ENCODE measurements at regions not wholly inside any gene's neighbourhood (a gene's known extent, or its start where the extent isn't known, plus 50 kb on each side); places are given as distances from the start of the nearest gene placed in this dataset.
A peak's percentile ranks its signal among the peaks of the same experiment; 100 is the strongest.

DNA sequence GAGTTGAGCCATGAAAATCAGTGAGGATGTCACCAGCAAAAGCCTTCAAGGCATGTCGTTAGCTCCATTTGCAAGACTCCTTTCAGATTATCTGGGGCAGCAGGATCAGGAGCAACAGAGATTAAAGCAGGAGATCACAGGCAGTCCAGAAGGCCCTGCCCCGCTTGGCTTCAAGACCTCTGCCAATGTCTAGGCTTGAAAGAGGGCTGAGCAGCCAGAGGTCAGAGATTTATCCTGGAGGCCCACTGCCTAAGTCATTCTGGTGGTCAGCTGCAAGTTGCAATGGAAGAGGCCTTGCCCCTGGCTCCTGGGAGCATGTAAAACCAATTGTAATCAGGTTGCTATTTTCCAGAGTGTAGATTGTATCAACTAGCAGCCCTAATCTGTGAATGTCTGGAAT lies 416.5 kb downstream of the BCL11A start:
- no peaks in the 10 kb centered on the region for H3K36me3 ChIP-seq
- no peak for DNase-seq
- TF ChIP-seq POLR2A (IDR thresholded peaks at IDR 0.05): no peak
- TF ChIP-seq, protein P1, sequence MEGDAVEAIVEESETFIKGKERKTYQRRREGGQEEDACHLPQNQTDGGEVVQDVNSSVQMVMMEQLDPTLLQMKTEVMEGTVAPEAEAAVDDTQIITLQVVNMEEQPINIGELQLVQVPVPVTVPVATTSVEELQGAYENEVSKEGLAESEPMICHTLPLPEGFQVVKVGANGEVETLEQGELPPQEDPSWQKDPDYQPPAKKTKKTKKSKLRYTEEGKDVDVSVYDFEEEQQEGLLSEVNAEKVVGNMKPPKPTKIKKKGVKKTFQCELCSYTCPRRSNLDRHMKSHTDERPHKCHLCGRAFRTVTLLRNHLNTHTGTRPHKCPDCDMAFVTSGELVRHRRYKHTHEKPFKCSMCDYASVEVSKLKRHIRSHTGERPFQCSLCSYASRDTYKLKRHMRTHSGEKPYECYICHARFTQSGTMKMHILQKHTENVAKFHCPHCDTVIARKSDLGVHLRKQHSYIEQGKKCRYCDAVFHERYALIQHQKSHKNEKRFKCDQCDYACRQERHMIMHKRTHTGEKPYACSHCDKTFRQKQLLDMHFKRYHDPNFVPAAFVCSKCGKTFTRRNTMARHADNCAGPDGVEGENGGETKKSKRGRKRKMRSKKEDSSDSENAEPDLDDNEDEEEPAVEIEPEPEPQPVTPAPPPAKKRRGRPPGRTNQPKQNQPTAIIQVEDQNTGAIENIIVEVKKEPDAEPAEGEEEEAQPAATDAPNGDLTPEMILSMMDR (IDR thresholded peaks at IDR 0.05): no peak

DNA sequence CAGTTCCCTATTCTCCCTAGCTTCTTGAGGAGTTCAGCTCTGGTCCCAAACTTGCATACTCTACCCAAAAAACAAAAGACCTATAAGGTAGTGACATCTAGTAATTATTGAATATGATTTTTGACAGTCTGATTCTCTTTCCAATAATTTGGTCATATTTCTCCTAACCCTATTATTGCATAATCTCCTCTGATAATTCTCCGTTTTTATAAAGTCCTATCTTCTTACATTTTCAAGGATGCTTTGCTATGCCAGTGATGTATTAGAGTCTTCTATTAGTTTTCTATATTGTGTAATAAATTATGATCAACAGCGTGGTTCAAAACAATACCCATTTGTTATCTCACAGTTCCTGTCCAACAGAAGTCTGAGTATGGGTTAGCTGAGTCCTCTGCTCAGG lies 426.3 kb downstream of the BCL11A start:
- Histone ChIP-seq H3K4me3 (no peak overlapping the region), H3K9me3 (no peaks in the 10 kb centered on the region), H3K36me3 (no peaks in the 10 kb centered on the region), H3K4me1 (no peaks in the 10 kb centered on the region), H3K27me3 (no peaks in the 10 kb centered on the region), H3K27ac (no peak overlapping the region)
- TF ChIP-seq, protein P1 (IDR thresholded peaks at IDR 0.05): no peak
- TF ChIP-seq POLR2A (IDR thresholded peaks at IDR 0.05): no peak
- DNase-seq: no peak

More for the DNA sequence above, 416.5 kb downstream of the BCL11A start:
- H3K27ac ChIP-seq: no peak overlapping the region
- H3K9me3 ChIP-seq: peaks cover 0 to 7% (median 0%) of the 10 kb centered on the region in 4 donors
- H3K4me3 ChIP-seq: no peak overlapping the region
- no peaks in the 10 kb centered on the region for H3K4me1 ChIP-seq
- H3K27me3 ChIP-seq: no peaks in the 10 kb centered on the region

DNA sequence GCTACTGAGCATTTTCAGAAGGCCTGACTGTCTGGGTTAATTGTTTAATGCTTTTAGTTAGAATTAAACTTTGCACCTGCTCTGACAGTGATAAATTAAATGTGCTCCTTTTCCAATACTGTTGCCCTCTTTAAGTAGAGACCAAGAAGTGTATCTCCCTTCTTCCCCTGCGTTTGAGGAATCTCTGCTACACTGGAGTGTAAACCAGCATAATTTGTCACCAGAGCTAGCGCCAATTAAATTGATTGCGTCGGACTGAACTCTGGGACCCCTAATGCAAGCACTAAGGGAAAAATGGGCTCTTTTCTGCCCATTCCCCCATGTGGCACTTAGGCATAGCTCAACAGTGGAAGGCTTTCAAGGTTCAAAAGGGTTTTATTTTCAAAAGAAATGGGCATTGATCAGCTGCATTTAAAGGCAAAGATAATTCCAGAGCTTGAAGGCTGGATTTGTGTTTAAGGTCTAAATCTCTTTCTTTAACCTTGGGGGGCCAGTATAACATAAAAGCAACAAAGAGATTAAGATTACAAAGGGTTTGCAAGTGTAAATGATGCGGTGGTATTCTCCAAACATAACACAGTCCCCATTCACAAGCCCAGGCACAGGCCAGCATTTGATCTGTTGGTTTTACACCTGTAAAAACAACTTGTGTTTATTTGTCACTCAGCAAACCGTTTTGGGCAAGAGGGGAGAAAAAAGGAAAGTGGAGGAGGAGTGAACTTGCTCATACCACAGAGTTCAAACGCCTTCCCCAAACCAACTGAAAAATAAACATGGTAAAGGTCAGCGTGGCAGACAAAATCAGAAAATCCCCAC lies 427.6 kb downstream of the BCL11A start:
- no peak for TF ChIP-seq POLR2A (IDR thresholded peaks at IDR 0.05)
- TF ChIP-seq, protein P1 (IDR thresholded peaks at IDR 0.05): no peak
- DNase-seq: no peak
- Histone ChIP-seq H3K27ac (no peak overlapping the region), H3K4me1 (no peaks in the 10 kb centered on the region), H3K27me3 (no peaks in the 10 kb centered on the region), H3K36me3 (no peaks in the 10 kb centered on the region), H3K9me3 (no peaks in the 10 kb centered on the region), H3K4me3 (no peak overlapping the region)

DNA sequence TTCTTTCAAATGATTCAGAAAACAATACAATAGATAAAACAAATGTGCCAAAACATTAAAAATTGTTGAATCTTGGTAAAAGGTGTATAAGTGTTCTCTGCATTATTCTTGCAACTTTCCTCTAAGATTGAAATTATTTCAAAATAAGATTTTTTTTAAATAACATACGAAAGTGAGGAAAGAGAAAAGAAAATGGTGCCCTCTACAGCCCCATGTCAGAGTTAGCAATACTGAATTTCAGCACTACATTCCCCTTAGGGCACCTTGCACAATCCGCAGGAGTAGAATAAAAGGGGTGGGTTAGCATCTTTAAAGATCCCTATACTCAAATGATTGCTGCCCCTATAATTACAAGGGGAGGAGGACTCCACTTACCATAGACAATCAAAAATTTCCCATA lies 433.7 kb downstream of the BCL11A start:
- H3K9me3 ChIP-seq: no peaks in the 10 kb centered on the region
- TF ChIP-seq POLR2A (IDR thresholded peaks at IDR 0.05): no peak
- TF ChIP-seq, protein P1 (IDR thresholded peaks at IDR 0.05): peak in 1 of 6 experiments; percentile 8
- no peak overlapping the region for H3K27ac ChIP-seq
- no peak for DNase-seq
- H3K27me3 ChIP-seq: no peaks in the 10 kb centered on the region
- no peaks in the 10 kb centered on the region for H3K4me1 ChIP-seq
- no peak overlapping the region for H3K4me3 ChIP-seq
- H3K36me3 ChIP-seq: no peaks in the 10 kb centered on the region

DNA sequence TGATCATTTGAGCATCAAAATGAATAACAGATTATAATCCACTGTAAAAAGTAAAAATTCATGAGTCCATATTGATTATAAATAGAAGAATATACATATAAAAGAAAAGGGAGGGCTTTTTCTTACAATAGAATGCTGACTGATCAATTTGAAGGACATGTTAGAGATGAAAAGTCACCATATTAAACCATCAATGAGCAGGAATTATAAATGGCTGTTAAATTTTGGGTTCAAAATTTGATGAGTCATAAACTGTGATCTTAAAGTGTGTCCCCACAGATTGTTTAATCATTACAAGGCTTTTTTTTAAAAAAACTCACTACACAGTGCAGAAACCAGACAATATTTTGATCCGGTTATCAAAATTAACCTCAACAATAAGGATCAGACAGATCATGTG lies 434.5 kb downstream of the BCL11A start:
- Histone ChIP-seq H3K27me3 (no peaks in the 10 kb centered on the region), H3K4me1 (no peaks in the 10 kb centered on the region), H3K36me3 (no peaks in the 10 kb centered on the region), H3K27ac (no peak overlapping the region), H3K4me3 (no peak overlapping the region), H3K9me3 (no peaks in the 10 kb centered on the region)
- no peak for DNase-seq
- TF ChIP-seq, protein P1 (IDR thresholded peaks at IDR 0.05): no peak
- no peak for TF ChIP-seq POLR2A (IDR thresholded peaks at IDR 0.05)

Data from Peyer's patch (tissue), 4 donors.